HEK293 (cell line): ENCODE measurements at regions not wholly inside any gene's neighbourhood (a gene's known extent, or its start where the extent isn't known, plus 50 kb on each side); places are given as distances from the start of the nearest gene placed in this dataset.
"Not testable (repeated sequence)": the region's sequence is repeated elsewhere in the genome, so short reads cannot be mapped to it uniquely, and the experiment has no call there.

ENCODE experiments used
- CTCF ChIP-seq: fragments of 450-650 bp; formaldehyde crosslinking; IDR thresholded peaks from 2 replicates; pipeline ENCODE4 v1.5.1; 2016; ENCODE audit warnings: missing biosample characterization, missing genetic modification characterization
- YY1 ChIP-seq: fragments of 450-650 bp; formaldehyde crosslinking; IDR thresholded peaks from 2 replicates; pipeline ENCODE4 v1.5.1; 2018; ENCODE audit warnings: missing biosample characterization, missing genetic modification characterization
- ZNF777 ChIP-seq: fragments of 450-650 bp; formaldehyde crosslinking; IDR thresholded peaks from 2 replicates; pipeline ENCODE4 v1.5.1; 2017; ENCODE audit warnings: missing biosample characterization, missing genetic modification characterization, borderline replicate concordance

DNA sequence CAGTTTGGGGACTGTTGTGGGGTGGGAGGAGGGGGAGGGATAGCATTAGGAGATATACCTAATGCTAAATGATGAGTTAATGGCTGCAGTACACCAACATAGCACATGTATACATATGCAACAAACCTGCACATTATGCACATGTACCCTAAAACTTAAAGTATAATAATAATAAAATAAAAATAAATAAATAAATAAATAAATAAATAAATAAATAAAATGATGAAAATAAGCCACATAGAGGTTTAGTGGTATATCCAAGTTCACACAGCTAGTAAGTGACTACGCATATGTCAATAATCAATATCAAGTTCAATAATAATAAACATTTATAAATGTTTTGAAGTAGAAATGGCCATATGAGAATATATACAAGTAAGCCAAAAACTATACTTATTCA is 141.7 kb upstream of the LHX8 start:
- not testable (repeated sequence) for TF ChIP-seq CTCF, YY1, ZNF777 (tag by site-specific recombination)
